ENCODE measurements at regions not wholly inside any gene's neighbourhood (a gene's known extent, or its start where the extent isn't known, plus 50 kb on each side); places are given as distances from the start of the nearest gene placed in this dataset.

- DNase-seq: no peak
- no peak for TF ChIP-seq CTCF (IDR thresholded peaks at IDR 0.05; ENCODE audit: low read depth, low read length, missing control alignments)
- in situ Hi-C loops (cut with HindIII; ENCODE audit: low pct_ligation_motif_present, low sequenced_read_pairs): no loop called here
- no peaks in the 10 kb centered on the region for H3K27me3 ChIP-seq (replicated peaks)
- no peak overlapping the region for H3K27ac ChIP-seq
- no peak overlapping the region for H3K4me3 ChIP-seq (ENCODE audit: low read depth, low read length)
- H3K36me3 ChIP-seq (replicated peaks): no peaks in the 10 kb centered on the region
Observed at GRCh38 chr5:101600614-101601013, 695.5 kb downstream of the SLCO4C1 start.

GRCh38 chr5:101590384-101590783 is 687.3 kb upstream of the ST8SIA4 start:
- no peaks in the 10 kb centered on the region for H3K27me3 ChIP-seq (replicated peaks)
- peak; percentile 29 for TF ChIP-seq CTCF (IDR thresholded peaks at IDR 0.05; ENCODE audit: low read depth, low read length, missing control alignments)
- H3K27ac ChIP-seq: no peak overlapping the region
- in situ Hi-C loops (cut with HindIII; ENCODE audit: low pct_ligation_motif_present, low sequenced_read_pairs): no loop called here
- H3K36me3 ChIP-seq (replicated peaks): no peaks in the 10 kb centered on the region
- H3K4me3 ChIP-seq (ENCODE audit: low read depth, low read length): no peak overlapping the region
- DNase-seq: no peak

- TF ChIP-seq CTCF (IDR thresholded peaks at IDR 0.05; ENCODE audit: low read depth, low read length, missing control alignments): no peak
- Histone ChIP-seq H3K27me3 (replicated peaks) (no peaks in the 10 kb centered on the region), H3K27ac (no peak overlapping the region), H3K36me3 (replicated peaks) (no peaks in the 10 kb centered on the region), H3K4me3 (ENCODE audit: low read depth, low read length) (no peak overlapping the region)
- DNase-seq: no peak
- in situ Hi-C loops (cut with HindIII; ENCODE audit: low pct_ligation_motif_present, low sequenced_read_pairs): no loop called here
Observed at GRCh38 chr5:101585366-101585765, 682.3 kb upstream of the ST8SIA4 start.

GRCh38 chr5:101580591-101580990 is 677.5 kb upstream of the ST8SIA4 start:
- no peak for TF ChIP-seq CTCF (IDR thresholded peaks at IDR 0.05; ENCODE audit: low read depth, low read length, missing control alignments)
- no peak overlapping the region for H3K4me3 ChIP-seq (ENCODE audit: low read depth, low read length)
- DNase-seq: no peak
- H3K27ac ChIP-seq: no peak overlapping the region
- no peaks in the 10 kb centered on the region for H3K27me3 ChIP-seq (replicated peaks)
- in situ Hi-C loops (cut with HindIII; ENCODE audit: low pct_ligation_motif_present, low sequenced_read_pairs): no loop called here
- H3K36me3 ChIP-seq (replicated peaks): no peaks in the 10 kb centered on the region

- Histone ChIP-seq H3K27me3 (replicated peaks) (no peaks in the 10 kb centered on the region), H3K27ac (no peak overlapping the region), H3K4me3 (ENCODE audit: low read depth, low read length) (no peak overlapping the region), H3K36me3 (replicated peaks) (no peaks in the 10 kb centered on the region)
- in situ Hi-C loops (cut with HindIII; ENCODE audit: low pct_ligation_motif_present, low sequenced_read_pairs): no loop called here
- DNase-seq: no peak
- no peak for TF ChIP-seq CTCF (IDR thresholded peaks at IDR 0.05; ENCODE audit: low read depth, low read length, missing control alignments)
Observed at GRCh38 chr5:101574017-101574416, 670.9 kb upstream of the ST8SIA4 start.

GRCh38 chr5:101561018-101561417 is 657.9 kb upstream of the ST8SIA4 start:
- TF ChIP-seq CTCF (IDR thresholded peaks at IDR 0.05; ENCODE audit: low read depth, low read length, missing control alignments): no peak
- no peak overlapping the region for H3K4me3 ChIP-seq (ENCODE audit: low read depth, low read length)
- no peak overlapping the region for H3K27ac ChIP-seq
- in situ Hi-C loops (cut with HindIII; ENCODE audit: low pct_ligation_motif_present, low sequenced_read_pairs): no loop called here
- no peaks in the 10 kb centered on the region for H3K27me3 ChIP-seq (replicated peaks)
- no peaks in the 10 kb centered on the region for H3K36me3 ChIP-seq (replicated peaks)
- DNase-seq: no peak
